ENCODE measurements at regions not wholly inside any gene's neighbourhood (a gene's known extent, or its start where the extent isn't known, plus 50 kb on each side); places are given as distances from the start of the nearest gene placed in this dataset.

- no peak for DNase-seq
These were observed 264.5 kb upstream of the ANKRD50 start for GRCh38 chr4:124977045-124977444.

GRCh38 chr4:124974152-124974551 is 261.6 kb upstream of the ANKRD50 start:
- DNase-seq = no peak

- DNase-seq = no peak
These were observed 261.2 kb upstream of the ANKRD50 start for GRCh38 chr4:124973716-124974115.

GRCh38 chr4:124970011-124970410 is 257.5 kb upstream of the ANKRD50 start:
- no peak for DNase-seq

- no peak for DNase-seq
These were observed 253.0 kb upstream of the ANKRD50 start for GRCh38 chr4:124965497-124965891.

- DNase-seq = no peak
These were observed 252.4 kb upstream of the ANKRD50 start for GRCh38 chr4:124964852-124965496.

- DNase-seq = no peak
These were observed 251.7 kb upstream of the ANKRD50 start for GRCh38 chr4:124964251-124964650.

GRCh38 chr4:124961138-124961750 is 248.7 kb upstream of the ANKRD50 start:
- DNase-seq = no peak

GRCh38 chr4:124958847-124959246 is 246.3 kb upstream of the ANKRD50 start:
- DNase-seq = no peak

- DNase-seq = no peak
These were observed 242.9 kb upstream of the ANKRD50 start for GRCh38 chr4:124955476-124955875.

- no peak for DNase-seq
These were observed 241.5 kb upstream of the ANKRD50 start for GRCh38 chr4:124954046-124954445.

GRCh38 chr4:124953486-124953885 is 241.0 kb upstream of the ANKRD50 start:
- no peak for DNase-seq

- DNase-seq = no peak
These were observed 240.5 kb upstream of the ANKRD50 start for GRCh38 chr4:124953061-124953460.

- DNase-seq = no peak
These were observed 240.1 kb upstream of the ANKRD50 start for GRCh38 chr4:124952601-124953000.

GRCh38 chr4:124948976-124949597 is 236.6 kb upstream of the ANKRD50 start:
- DNase-seq = no peak

GRCh38 chr4:124947622-124948265 is 235.2 kb upstream of the ANKRD50 start:
- no peak for DNase-seq

- no peak for DNase-seq
These were observed 234.2 kb upstream of the ANKRD50 start for GRCh38 chr4:124946696-124947095.

GRCh38 chr4:124945422-124945821 is 232.9 kb upstream of the ANKRD50 start:
- no peak for DNase-seq

- no peak for DNase-seq
These were observed 231.4 kb upstream of the ANKRD50 start for GRCh38 chr4:124943938-124944337.

GRCh38 chr4:124943145-124943889 is 230.8 kb upstream of the ANKRD50 start:
- no peak for DNase-seq

GRCh38 chr4:124941267-124941666 is 228.7 kb upstream of the ANKRD50 start:
- DNase-seq = no peak

GRCh38 chr4:124940387-124940786 is 227.9 kb upstream of the ANKRD50 start:
- DNase-seq = no peak

GRCh38 chr4:124939908-124940307 is 227.4 kb upstream of the ANKRD50 start:
- no peak for DNase-seq
